HepG2 (cell line): ENCODE measurements at regions not wholly inside any gene's neighbourhood (a gene's known extent, or its start where the extent isn't known, plus 50 kb on each side); places are given as distances from the start of the nearest gene placed in this dataset.

Source experiments
- HNF1A ChIP-seq, 2 experiments: sonication (generic) in 1 of 2; formaldehyde crosslinking in 1 of 2; IDR thresholded peaks; 2 replicates each; pipeline versions ENCODE4 v1.4.0 to v1.6.1; 2016 to 2020; ENCODE audit warnings: borderline replicate concordance in 1 of 2, low read depth in 1 of 2, mild to moderate bottlenecking in 1 of 2, missing genetic modification reagents in 1 of 2
- REL ChIP-seq: sonication (generic); formaldehyde crosslinking; conservative IDR thresholded peaks from 2 replicates; pipeline ENCODE4 v1.8.0; 2022; ENCODE audit warnings: mild to moderate bottlenecking, missing genetic modification reagents, moderate library complexity
- SOX5 ChIP-seq: IDR thresholded peaks from 2 replicates; pipeline ENCODE4 v1.6.1; 2016; ENCODE audit warnings: borderline replicate concordance
- UBTF ChIP-seq: sonication (generic); formaldehyde crosslinking; IDR thresholded peaks from 2 replicates; pipeline ENCODE4 v1.4.0; 2020; ENCODE audit warnings: mild to moderate bottlenecking, missing genetic modification reagents
- ZNF260 ChIP-seq: sonication (generic); formaldehyde crosslinking; IDR thresholded peaks from 2 replicates; pipeline ENCODE4 v1.4.0; 2020; ENCODE audit warnings: missing genetic modification reagents, low read depth, mild to moderate bottlenecking, borderline replicate concordance

- TF ChIP-seq UBTF (CRISPR knock-in tag) (no peak), REL (CRISPR knock-in tag) (no peak), HNF1A (IDR thresholded peaks at IDR 0.05; ENCODE audit: low read depth) (no peak), HNF1A (CRISPR knock-in tag; IDR thresholded peaks at IDR 0.05; ENCODE audit: borderline replicate concordance) (no peak), SOX5 (CRISPR knock-in tag) (no peak), ZNF260 (CRISPR knock-in tag) (no peak)
Observed at GRCh38 chrY:7825874-7826273, 914.3 kb upstream of the AMELY start (continued).
